ENCODE measurements at regions not wholly inside any gene's neighbourhood (a gene's known extent, or its start where the extent isn't known, plus 50 kb on each side); places are given as distances from the start of the nearest gene placed in this dataset.

GRCh38 chr3:59685432-59685831, 635.6 kb upstream of the CFAP20DC start:
- no peak overlapping the region for H3K4me2 ChIP-seq
- no peak overlapping the region for H2AFZ ChIP-seq
- no peaks in the 10 kb centered on the region for H3K36me3 ChIP-seq (ENCODE audit: low read depth)
- H3K79me2 ChIP-seq (ENCODE audit: low read depth) = no peaks in the 10 kb centered on the region
- no peak for DNase-seq
- no peaks in the 10 kb centered on the region for H4K20me1 ChIP-seq (ENCODE audit: insufficient read depth)
- H3K9me3 ChIP-seq (ENCODE audit: insufficient read depth, low read depth) = no peaks in the 10 kb centered on the region
- H3K27me3 ChIP-seq (ENCODE audit: insufficient read depth, low read depth) = no peaks in the 10 kb centered on the region
- no peak overlapping the region for H3K27ac ChIP-seq
- POLR2A ChIA-PET (ENCODE audit: unreplicated experiment) = no interaction called here
- intact Hi-C loops (cut with micrococcal nuclease; ENCODE audit: unreplicated experiment) = no loop called here
- no TSS peak for BruUV-seq (replicated peaks)
- CTCF ChIA-PET = no interaction called here
- no peaks in the 10 kb centered on the region for H3F3A ChIP-seq (ENCODE audit: insufficient read depth, low read depth)
- no peak overlapping the region for H3K4me3 ChIP-seq
- H3K9me2 ChIP-seq (ENCODE audit: insufficient read depth) = no peaks in the 10 kb centered on the region
- TF ChIP-seq EZH2 (IDR thresholded peaks at IDR 0.05; ENCODE audit: low read depth) = no peak
- TF ChIP-seq CTCF (conservative IDR thresholded peaks at IDR 0.05) = no peak
- no peaks in the 10 kb centered on the region for H3K4me1 ChIP-seq (replicated peaks; ENCODE audit: insufficient read depth)

GRCh38 chr3:59684766-59685165, 634.9 kb upstream of the CFAP20DC start:
- DNase-seq = no peak
- no TSS peak for BruUV-seq (replicated peaks)

GRCh38 chr3:59680919-59681318, 631.1 kb upstream of the CFAP20DC start:
- no peaks in the 10 kb centered on the region for H3K4me1 ChIP-seq (replicated peaks; ENCODE audit: insufficient read depth)
- no peaks in the 10 kb centered on the region for H3K9me3 ChIP-seq (ENCODE audit: insufficient read depth, low read depth)
- no peak for DNase-seq
- no TSS peak for BruUV-seq (replicated peaks)
- no peaks in the 10 kb centered on the region for H3K27me3 ChIP-seq (ENCODE audit: insufficient read depth, low read depth)
- H3K36me3 ChIP-seq (ENCODE audit: low read depth) = no peaks in the 10 kb centered on the region
- intact Hi-C loops (cut with micrococcal nuclease; ENCODE audit: unreplicated experiment) = no loop called here
- H3K27ac ChIP-seq = no peak overlapping the region
- H3K79me2 ChIP-seq (ENCODE audit: low read depth) = no peaks in the 10 kb centered on the region
- no peak overlapping the region for H3K4me3 ChIP-seq
- no peaks in the 10 kb centered on the region for H4K20me1 ChIP-seq (ENCODE audit: insufficient read depth)
- H3K9me2 ChIP-seq (ENCODE audit: insufficient read depth) = no peaks in the 10 kb centered on the region
- TF ChIP-seq EZH2 (IDR thresholded peaks at IDR 0.05; ENCODE audit: low read depth) (no peak), CTCF (conservative IDR thresholded peaks at IDR 0.05) (no peak)
- ChIA-PET CTCF (no interaction called here), POLR2A (ENCODE audit: unreplicated experiment) (no interaction called here)
- H3F3A ChIP-seq (ENCODE audit: insufficient read depth, low read depth) = no peaks in the 10 kb centered on the region
- no peak overlapping the region for H2AFZ ChIP-seq
- no peak overlapping the region for H3K4me2 ChIP-seq

More at GRCh38 chr3:59684766-59685165, 634.9 kb upstream of the CFAP20DC start:
- Histone ChIP-seq H4K20me1 (ENCODE audit: insufficient read depth) (no peaks in the 10 kb centered on the region), H3K4me3 (no peak overlapping the region), H3K27ac (no peak overlapping the region), H3K36me3 (ENCODE audit: low read depth) (no peaks in the 10 kb centered on the region), H3K4me2 (no peak overlapping the region), H3K79me2 (ENCODE audit: low read depth) (no peaks in the 10 kb centered on the region), H3K4me1 (replicated peaks; ENCODE audit: insufficient read depth) (no peaks in the 10 kb centered on the region), H3K9me3 (ENCODE audit: insufficient read depth, low read depth) (no peaks in the 10 kb centered on the region), H3K27me3 (ENCODE audit: insufficient read depth, low read depth) (no peaks in the 10 kb centered on the region), H2AFZ (no peak overlapping the region), H3K9me2 (ENCODE audit: insufficient read depth) (no peaks in the 10 kb centered on the region), H3F3A (ENCODE audit: insufficient read depth, low read depth) (no peaks in the 10 kb centered on the region)
- ChIA-PET CTCF (no interaction called here), POLR2A (ENCODE audit: unreplicated experiment) (no interaction called here)
- TF ChIP-seq EZH2 (IDR thresholded peaks at IDR 0.05; ENCODE audit: low read depth) (no peak), CTCF (conservative IDR thresholded peaks at IDR 0.05) (no peak)
- intact Hi-C loops (cut with micrococcal nuclease; ENCODE audit: unreplicated experiment) = no loop called here

Data from PC-9 (cell line).